ENCODE measurements at regions not wholly inside any gene's neighbourhood (a gene's known extent, or its start where the extent isn't known, plus 50 kb on each side); places are given as distances from the start of the nearest gene placed in this dataset.
"Not testable (repeated sequence)": the region's sequence is repeated elsewhere in the genome, so short reads cannot be mapped to it uniquely, and the experiment has no call there.

DNA sequence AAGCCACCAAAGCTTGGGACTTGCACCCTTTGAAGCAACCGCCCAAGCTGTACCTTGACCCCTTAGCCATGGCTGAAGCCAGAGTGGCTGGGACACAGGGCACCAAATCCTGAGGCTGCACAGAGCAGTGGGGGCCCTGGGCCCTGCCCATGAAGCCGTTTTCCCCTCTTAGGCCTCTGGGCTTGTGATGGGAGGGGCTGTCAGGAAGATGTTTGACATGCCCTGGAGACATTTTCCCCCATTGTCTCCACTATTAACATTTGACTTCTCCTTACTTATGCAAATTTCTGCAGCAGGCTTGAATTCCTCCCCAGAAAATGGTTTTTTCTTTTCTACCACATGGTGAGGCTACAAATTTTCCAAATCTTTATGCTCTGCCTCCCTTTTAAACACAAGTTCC lies 522.2 kb downstream of the EDEM1 start:
- Mint-ChIP-seq H3K27ac (ENCODE audit: unreplicated experiment) (no peak overlapping the region), H3K4me3 (no peak overlapping the region), H3K9me3 (peaks cover 8% of the 10 kb centered on the region), H3K27me3 (ENCODE audit: low read depth) (no peaks in the 10 kb centered on the region), H3K4me1 (peaks cover 4% of the 10 kb centered on the region), H3K36me3 (ENCODE audit: low read depth) (no peaks in the 10 kb centered on the region)
- no peak for DNase-seq (ENCODE audit: low read depth, low spot score)
- TF ChIP-seq CTCF (conservative IDR thresholded peaks at IDR 0.05), result no peak

- Mint-ChIP-seq H3K4me1 (peaks cover 4% of the 10 kb centered on the region), H3K4me3 (no peak overlapping the region), H3K27ac (ENCODE audit: unreplicated experiment) (no peak overlapping the region), H3K9me3 (peaks cover 10% of the 10 kb centered on the region), H3K36me3 (ENCODE audit: low read depth) (no peaks in the 10 kb centered on the region), H3K27me3 (ENCODE audit: low read depth) (no peaks in the 10 kb centered on the region)
- no peak for DNase-seq (ENCODE audit: low read depth, low spot score)
- TF ChIP-seq CTCF (conservative IDR thresholded peaks at IDR 0.05), result no peak
Measured at GRCh38 chr3:5710718-5711117, 523.2 kb downstream of the EDEM1 start.

- Mint-ChIP-seq H3K4me3 (no peak overlapping the region), H3K27me3 (ENCODE audit: low read depth) (no peaks in the 10 kb centered on the region), H3K36me3 (ENCODE audit: low read depth) (no peaks in the 10 kb centered on the region), H3K4me1 (no peaks in the 10 kb centered on the region), H3K27ac (ENCODE audit: unreplicated experiment) (no peak overlapping the region), H3K9me3 (peaks cover 7% of the 10 kb centered on the region)
- TF ChIP-seq CTCF (conservative IDR thresholded peaks at IDR 0.05), result no peak
- DNase-seq (ENCODE audit: low read depth, low spot score), result no peak
Measured at GRCh38 chr3:5717254-5717653, 529.7 kb downstream of the EDEM1 start.

DNA sequence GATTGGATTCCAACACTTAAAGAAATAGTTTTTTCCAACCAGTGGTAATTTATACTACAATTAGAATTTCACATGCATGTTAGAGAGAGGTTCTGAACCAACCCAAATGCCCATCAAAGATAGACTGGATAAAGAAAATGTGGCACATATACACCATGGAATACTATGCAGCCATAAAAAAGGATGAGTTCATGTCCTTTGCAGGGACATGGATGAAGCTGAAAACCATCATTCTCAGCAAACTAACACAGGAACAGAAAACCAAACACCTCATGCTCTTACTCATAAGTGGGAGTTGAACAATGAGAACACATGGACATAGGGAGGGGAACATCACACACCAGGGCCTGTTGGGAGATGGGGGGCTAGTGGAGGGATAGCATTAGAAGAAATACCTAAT lies 532.2 kb downstream of the EDEM1 start:
- H3K36me3 Mint-ChIP-seq (ENCODE audit: low read depth); H3K27ac Mint-ChIP-seq (ENCODE audit: unreplicated experiment); H3K4me3 Mint-ChIP-seq; H3K9me3 Mint-ChIP-seq; H3K27me3 Mint-ChIP-seq (ENCODE audit: low read depth); H3K4me1 Mint-ChIP-seq; DNase-seq (ENCODE audit: low read depth, low spot score): not testable (repeated sequence)

- DNase-seq (ENCODE audit: low read depth, low spot score), result no peak
- peaks cover 5% of the 10 kb centered on the region for H3K27me3 Mint-ChIP-seq (ENCODE audit: low read depth)
- H3K4me1 Mint-ChIP-seq, result no peaks in the 10 kb centered on the region
- H3K4me3 Mint-ChIP-seq, result no peak overlapping the region
- no peak overlapping the region for H3K27ac Mint-ChIP-seq (ENCODE audit: unreplicated experiment)
- no peaks in the 10 kb centered on the region for H3K9me3 Mint-ChIP-seq
- no peaks in the 10 kb centered on the region for H3K36me3 Mint-ChIP-seq (ENCODE audit: low read depth)
- no peak for TF ChIP-seq CTCF (conservative IDR thresholded peaks at IDR 0.05)
Measured at GRCh38 chr3:5725801-5726200, 538.3 kb downstream of the EDEM1 start.

GRCh38 chr3:5726621-5727020 lies 539.1 kb downstream of the EDEM1 start:
- Mint-ChIP-seq H3K27me3 (ENCODE audit: low read depth) (peaks cover 5% of the 10 kb centered on the region), H3K9me3 (no peaks in the 10 kb centered on the region), H3K4me1 (no peaks in the 10 kb centered on the region), H3K27ac (ENCODE audit: unreplicated experiment) (no peak overlapping the region), H3K4me3 (no peak overlapping the region), H3K36me3 (ENCODE audit: low read depth) (no peaks in the 10 kb centered on the region)
- DNase-seq (ENCODE audit: low read depth, low spot score), result no peak
- no peak for TF ChIP-seq CTCF (conservative IDR thresholded peaks at IDR 0.05)

Data from neural crest cell (in vitro differentiated cells).